Cardiac septum (tissue), 1 donor: ENCODE measurements at regions not wholly inside any gene's neighbourhood (a gene's known extent, or its start where the extent isn't known, plus 50 kb on each side); places are given as distances from the start of the nearest gene placed in this dataset.

Source experiments
- DNase-seq: peaks from one replicate; pipeline ENCODE4 v3.0.0-alpha.2; 2020; ENCODE audit warnings: low spot score
- intact Hi-C: fragments of 100-400 bp; cut with DNase I; formaldehyde crosslinking; loops from one replicate; pipeline ENCODE4 v1.14.0; 2022
- donor health status: DM: no; HTN: no; CAD: no.

DNA sequence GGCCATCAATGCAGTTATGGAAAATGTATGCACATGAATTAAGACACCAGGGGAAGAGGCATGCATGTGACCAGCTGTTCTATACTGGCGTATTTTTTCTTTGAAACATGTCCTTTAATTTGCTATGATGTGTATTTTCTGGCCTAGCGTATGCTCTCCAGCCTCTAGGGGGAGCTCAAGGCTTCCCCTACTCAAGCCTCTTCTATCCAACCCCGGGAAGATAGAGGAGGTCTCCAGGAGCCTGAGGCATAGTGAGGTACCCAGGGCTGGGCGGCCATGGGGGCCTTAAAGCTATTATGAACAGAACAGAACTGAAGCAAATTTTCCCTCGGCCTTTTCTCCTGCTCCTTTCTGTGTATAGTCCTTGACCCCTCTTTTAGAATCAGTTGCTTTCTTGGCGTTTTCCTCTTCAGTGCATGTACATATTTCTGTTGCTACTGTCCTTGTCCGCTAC, 528.9 kb downstream of the MAFB start:
- intact Hi-C loops, result no loop called here
- DNase-seq, result no peak

DNA sequence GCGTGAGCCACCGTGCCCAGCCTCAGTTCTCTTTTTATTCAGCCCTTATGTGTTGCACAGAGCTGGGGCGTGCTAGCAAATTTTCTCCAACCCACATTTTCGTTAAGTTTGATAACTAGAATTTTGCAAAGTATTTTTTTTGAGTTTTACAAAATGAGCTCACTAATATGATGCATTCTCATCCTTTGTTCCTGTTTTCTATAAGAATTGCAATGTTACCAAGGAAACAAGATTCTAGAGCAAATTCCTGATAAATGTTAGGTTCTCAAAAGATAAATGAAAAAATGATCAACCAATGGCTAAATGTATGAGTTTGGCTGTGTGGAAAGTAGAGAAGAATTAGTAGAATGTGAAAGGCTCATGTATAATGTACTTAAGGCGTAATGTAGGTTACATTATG, 529.8 kb downstream of the MAFB start:
- intact Hi-C loops, result no loop called here
- DNase-seq, result no peak

DNA sequence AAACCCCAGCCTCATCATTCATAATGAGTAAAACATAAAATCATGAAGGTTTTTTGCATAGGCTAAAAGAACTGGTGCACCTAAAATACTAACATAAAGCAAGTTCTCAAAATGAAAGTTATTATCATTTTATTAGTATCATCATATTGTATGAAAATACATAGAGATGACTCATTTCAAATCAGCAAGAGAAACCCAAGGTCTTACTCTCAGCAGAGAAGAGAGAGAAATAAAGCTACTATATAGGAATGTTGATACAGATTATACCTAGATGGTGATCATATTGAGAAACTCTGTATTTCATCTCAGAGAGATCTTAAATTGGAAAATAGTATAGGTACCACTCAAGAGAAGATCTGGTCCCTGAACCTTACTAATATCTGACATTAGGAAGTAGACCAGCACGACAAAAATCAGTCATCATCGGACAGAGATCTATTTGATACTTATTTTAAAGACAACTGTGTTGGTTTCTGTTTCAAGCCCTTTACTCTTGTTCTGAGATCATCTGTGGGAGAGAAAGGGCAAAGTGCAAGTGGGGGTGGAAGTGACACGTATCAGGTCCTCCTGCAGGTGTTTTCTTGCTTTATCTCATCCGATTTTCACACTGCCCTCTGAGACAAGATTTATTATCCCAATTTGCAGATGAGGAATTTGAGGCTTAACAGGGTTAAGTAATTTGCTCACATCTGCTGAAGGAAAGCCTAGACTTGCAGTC, 532.3 kb downstream of the MAFB start:
- no peak for DNase-seq
- intact Hi-C loops, result no loop called here

DNA sequence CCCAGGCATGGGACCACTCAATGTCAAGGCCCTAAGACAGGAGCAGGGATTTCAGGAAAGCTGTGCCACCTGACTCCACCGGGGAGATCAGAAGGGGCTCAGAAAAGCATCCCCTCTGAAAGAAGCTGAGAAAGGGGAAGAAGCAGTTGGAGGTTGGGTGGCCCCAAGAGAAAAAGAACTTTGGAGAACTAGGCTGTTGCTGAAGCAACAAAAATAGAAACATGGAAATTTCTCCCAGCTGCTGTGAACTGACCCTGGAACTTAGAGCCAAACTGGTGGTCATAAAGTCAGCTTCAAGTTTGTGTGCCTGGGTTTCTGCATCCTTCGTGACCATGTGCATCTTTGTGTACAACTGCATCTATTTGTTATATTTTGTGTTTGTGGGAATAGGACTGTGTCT, 534.5 kb downstream of the MAFB start:
- intact Hi-C loops, result no loop called here
- no peak for DNase-seq

DNA sequence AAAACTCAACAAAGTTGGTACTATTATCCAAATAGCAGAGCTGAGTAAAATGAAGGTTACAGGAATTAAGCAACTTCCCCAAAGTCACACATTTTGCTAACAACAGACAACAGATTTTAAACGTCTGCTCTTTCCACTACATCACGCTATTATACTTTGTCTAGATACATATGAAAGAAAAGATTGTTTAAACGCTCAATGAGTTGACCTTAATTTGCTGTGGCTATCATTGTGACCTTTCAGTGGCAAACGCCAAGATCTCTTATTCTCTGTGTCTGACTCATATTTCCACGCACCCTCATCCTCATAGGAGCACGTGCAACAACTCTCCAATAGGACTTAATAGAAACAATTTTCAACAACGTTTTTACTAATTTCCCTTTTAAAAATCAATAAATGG, 540.1 kb downstream of the MAFB start:
- intact Hi-C loops, result no loop called here
- no peak for DNase-seq

DNA sequence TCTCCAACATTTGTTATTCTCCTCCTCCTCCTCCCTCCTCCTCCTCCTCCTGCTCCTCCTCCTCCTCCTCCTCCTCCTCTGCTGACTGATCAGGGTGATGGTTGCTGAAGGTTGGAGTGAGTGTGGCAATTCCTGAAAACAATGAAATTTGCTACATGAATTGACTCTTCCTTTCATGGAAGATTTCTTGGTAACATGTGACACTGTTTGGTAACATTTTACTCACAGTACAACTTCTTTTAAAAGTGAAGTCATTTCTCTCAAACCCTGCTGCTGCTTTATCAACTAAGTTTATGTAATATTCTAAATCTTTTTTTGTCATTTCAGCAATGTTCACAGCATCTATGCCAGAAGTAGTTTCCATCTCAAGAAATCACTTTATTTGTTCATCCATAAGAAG, 543.0 kb downstream of the MAFB start:
- intact Hi-C loops, result no loop called here

DNA sequence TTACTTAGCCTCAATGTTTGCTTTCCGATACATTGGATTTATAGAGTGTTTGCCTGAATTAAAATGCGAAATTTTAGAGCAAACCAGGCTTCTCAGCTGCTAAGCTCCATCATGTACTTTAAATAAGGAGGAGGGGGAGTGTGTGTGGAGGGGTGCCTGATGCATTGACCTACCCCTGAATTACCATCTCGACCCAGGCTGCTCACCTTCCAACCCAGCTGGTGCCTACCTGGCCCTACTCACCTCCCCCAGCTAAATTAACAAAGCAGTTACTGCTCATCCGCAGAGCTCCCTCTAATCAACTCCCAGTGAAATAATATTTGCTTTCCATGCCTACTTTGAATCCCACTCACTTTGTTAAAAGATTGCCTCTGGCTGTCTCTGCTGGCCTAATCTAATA, 544.5 kb downstream of the MAFB start:
- no peak for DNase-seq
- intact Hi-C loops, result no loop called here

More for the DNA sequence above, 543.0 kb downstream of the MAFB start:
- DNase-seq, result no peak

DNA sequence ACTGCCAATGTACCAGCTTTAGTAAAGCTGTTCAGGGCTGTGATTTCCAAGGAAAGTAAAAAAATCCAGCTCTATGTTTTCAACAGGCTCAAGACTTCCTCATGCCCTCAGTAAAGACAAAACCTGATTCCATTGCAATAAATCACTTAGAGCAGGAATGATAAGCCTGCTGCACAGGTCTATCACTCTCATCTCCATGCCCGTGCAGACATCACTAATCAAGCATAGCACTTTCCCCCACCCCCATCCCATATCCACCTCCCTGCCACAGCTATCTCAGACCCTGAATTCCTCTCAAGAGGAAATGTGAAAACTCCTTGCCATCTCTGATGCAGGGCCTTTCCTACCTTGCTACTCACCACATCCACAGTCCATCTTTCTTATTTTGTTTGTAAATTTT, 554.9 kb downstream of the MAFB start:
- intact Hi-C loops, result no loop called here
- DNase-seq, result no peak

DNA sequence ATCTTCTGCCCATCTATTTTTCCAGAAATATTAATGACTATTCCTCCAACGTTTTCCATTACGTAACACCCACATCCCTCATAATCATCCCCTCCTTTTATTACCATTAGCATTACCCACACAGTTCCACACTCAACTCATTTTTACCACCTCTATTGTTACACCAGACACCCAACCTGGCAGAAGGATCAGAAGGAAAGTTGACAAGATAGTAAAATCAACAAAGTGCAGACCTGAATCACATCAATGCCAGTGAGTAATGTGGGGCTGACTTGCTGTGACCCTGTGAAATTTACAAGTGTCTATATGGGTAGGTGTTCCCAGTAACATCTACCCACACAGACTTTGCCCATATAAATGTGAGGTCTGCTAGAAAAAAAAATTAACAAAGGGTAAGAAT, 568.2 kb downstream of the MAFB start:
- intact Hi-C loops, result no loop called here
- no peak for DNase-seq

DNA sequence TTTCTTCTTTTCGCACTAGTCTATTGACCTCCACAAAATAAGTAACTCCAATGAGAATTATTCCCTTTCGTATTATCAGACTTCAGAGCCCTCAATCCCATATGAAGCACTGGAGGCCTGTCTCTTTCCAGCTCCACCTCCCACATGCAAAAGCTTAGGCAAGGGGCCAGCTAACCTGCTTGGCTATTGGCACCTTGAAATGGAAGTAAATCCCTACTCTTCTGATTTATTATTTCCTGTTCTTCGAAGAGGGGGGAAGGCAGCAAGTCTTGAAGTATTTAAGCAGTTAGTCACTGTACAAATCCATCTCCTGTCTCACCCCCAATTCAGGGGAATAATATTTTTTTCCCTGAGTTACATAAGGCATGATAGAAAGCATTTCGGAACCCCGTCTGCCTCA, 577.8 kb downstream of the MAFB start:
- intact Hi-C loops, result no loop called here
- DNase-seq, result no peak

DNA sequence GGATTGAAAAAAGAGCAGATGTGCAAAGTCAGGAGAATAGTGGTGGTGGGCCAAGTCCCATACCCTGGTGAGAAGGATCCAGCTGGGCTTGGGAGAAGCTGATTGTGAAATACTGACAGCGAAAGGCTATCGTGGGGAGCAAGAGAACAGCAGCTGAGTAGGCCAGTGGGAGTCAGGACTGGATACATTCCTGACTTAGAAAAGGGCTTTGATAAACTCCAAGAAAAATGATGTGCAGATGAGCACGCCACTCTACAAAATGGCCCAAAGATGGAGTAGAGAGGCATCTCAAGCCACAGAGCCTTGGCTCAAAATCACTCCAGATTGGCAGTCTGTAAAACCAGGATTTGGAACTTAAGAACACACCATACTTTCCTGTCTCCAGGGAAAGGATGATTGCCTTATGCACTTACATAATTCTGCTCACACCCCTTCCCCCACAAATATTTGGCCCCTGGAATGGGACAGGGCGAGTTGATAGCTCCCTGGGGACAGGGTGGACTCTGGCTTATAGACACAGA, 578.7 kb downstream of the MAFB start:
- DNase-seq, result no peak
- intact Hi-C loops, result no loop called here

DNA sequence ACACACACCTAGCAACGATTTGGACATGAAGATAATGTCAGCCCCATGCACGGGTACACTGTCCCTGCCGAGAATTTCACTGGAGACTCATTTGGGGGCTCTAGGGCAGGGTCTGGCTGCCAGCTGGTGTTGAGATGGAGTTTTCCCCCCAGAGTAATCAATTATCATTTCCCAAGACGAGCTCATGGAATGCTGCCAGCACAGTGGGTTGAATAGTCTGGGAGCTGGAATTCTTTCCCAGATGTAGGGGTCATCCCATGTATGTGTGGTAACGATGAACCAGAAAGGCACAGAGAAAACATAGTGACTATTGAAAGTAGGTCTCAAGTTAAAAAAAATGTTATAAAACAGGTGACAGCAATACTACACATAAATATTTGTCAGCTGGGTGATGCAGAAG, 579.9 kb downstream of the MAFB start:
- intact Hi-C loops, result no loop called here
- DNase-seq, result no peak

DNA sequence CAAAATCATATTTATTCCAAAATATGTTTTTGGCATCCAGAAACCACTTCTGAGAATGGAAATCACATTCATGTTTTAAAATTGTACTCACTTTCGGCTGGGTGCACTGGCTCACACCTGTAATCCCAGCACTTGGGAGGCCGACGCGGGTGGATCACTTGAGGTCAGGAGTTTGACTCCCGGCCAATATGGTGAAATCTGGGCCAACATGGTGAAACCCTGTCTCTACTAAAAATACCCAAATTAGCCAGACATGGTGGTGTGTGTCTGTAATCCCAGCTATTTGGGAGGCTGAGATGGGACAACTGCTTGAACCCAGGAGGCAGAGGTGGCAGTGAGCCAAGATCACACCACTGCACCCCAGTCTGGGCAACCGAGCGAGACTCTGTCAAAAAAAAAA, 580.7 kb downstream of the MAFB start:
- intact Hi-C loops, result no loop called here

DNA sequence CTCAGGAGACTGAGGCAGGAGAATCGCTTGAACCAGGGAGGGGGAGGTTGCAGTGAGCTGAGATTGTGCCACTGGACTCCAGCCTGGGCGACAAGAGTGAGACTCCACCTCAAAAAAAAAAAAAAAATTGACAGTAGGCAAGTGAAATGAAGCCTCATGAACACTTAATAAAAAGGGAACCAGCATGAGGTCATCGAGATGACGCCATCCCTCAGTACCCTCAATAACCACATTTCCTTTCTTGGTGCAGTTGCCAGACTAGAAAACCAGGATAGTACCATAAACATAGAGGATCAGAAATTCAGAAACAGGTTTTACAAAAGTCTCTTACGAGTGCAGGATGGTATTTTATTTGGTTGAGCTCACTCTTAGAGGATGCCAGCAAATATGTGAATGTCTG, 584.1 kb downstream of the MAFB start:
- intact Hi-C loops, result no loop called here
- no peak for DNase-seq

More for the DNA sequence above, 580.7 kb downstream of the MAFB start:
- no peak for DNase-seq

DNA sequence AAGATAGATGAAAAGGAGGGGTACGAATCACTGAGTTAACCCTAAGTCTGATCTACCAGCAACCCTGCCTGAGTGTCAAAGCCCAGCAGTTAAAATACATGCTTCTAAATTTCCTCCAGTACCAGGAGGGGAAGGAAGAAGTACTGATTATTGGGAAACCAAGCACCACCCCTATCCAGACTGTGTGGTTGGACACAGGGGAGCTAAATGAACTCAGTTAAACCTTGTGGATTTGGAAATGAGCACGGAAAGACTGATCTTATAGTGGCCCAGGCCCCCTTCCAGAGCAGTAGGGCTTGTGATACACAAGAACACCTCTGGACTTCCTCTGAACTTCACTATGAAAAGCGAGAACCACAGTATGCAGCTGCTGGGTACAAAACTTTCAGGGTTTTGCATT, 585.6 kb downstream of the MAFB start:
- no peak for DNase-seq
- intact Hi-C loops, result no loop called here

DNA sequence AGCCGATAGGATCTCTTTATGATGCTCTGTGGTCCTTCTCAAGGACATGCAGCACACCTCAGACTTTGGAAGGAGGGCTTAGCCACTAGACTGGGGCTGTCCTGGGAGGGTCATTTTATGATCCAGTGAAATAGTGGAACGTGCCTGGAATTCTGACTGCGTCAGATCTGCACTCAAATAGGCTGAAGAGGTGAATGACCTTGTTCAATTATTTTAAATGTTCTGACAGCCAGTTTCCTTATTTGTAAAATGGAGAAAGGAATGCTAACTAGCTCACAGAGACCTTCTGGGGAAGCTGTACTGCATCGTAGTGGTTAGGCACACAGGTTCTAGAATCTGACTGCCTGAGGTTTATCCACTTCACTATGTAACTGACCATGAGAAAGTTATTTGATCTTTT, 587.5 kb downstream of the MAFB start:
- intact Hi-C loops, result no loop called here
- no peak for DNase-seq

DNA sequence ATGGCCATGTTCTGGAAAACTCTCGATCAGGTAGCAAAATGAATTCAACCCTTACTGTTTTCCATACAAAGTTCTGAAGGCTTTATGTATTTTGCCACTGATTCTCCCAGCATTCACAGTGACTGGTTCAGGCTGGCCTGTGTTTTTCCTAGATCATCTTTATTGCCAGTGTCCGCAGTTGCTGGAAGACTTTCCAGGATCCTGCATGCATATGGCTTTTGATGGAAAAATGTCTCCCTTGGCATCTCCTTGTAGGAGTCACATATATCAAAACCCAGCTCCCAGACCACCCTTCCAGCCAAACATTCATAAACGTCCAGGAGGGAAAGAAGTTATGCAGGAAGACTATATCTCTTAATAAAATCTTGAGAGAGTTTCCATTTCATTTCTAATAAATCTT, 588.8 kb downstream of the MAFB start:
- no peak for DNase-seq
- intact Hi-C loops, result no loop called here

DNA sequence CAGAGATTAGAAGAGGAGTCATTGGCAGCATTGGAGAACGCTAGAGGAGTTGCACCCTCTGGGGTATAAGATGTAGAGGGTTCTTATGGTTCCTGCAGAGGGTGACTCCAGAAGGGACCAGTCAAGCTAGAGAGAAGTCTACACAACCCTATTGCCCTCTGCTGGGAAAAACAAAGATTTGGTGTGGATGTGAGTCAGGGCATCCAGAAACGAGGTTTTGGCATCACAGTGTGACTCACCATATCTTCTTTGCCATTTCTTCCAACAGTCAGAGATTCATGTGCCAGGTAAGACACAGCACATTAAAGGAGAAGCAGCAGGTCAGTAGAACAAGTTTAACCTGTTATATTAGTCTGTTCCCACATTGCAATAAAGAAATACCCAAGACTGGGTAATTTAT, 598.8 kb downstream of the MAFB start:
- intact Hi-C loops, result no loop called here
- no peak for DNase-seq

DNA sequence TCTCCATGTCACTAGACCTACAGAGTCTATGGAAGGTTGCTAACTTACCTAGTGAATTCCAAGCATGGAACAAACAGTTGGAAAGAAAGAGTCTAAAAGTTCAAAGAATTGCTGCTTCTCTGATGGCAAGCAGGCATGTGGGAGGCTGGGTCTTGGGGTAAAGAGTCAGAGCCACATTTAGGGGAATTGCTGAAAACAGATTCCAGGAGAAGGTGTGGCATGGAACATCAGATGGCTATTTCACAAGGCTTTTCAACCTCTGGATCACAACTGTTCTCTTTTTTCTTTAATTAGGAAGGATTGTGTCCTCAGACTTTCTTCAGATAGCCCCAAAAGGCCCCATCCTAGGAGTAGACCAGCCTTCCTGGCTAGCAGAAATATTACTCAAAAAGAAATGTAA, 601.5 kb downstream of the MAFB start:
- intact Hi-C loops, result no loop called here
- no peak for DNase-seq

DNA sequence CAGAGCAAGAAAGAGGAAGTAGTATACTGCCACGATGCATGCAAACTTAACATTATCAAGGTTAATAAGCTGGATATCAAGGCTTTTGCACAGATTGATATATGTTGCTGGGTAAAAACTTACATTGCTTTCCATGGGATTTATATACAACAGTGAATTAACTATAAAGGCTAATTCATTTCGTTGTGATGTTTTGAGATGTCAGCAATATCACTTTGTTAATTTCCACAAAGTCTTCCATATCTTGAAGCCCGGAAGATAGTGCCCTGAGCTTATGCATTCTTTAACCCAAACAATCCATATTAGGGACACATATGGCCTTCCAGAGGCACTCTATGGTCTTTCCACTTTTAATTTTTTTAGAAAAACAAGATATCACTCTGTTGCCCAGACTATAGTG, 603.5 kb downstream of the MAFB start:
- intact Hi-C loops, result no loop called here
- DNase-seq, result no peak

DNA sequence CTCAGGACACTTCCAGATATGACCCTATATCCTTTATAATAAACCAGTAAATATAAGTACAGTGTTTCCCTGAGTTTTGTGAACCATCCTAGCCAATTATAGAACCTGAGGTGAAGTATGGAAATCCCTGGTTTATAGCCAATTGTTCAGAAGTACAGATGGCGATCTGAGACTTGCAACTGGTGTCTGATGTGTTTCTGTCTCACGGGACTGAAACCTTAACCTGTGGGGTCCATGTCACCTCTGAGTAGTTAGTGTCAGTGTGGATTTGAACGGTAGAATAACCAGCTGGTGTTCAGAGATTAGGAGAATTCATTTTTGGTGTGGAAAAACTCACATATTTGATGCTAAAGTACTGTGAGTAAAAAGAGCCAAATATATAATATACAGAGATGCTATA, 606.6 kb downstream of the MAFB start:
- intact Hi-C loops, result no loop called here
- no peak for DNase-seq

DNA sequence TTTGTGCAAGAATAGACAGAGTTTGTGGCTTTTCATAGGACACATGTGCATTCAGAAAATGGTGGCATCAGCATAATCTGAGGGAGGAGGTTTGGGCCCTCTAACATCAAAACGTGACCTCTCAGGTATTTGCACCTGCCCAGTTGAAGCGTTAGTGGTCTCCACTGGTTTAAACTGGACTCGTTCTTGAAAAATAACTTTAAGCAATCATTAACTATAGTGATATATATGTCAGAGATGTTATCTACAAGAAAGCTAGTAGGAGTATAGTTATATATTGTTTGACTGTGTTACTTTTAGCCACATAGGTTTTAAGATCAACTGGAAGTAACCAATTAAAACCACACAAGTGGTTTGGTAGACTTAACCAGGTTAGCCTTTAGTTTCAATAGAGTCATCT, 607.4 kb downstream of the MAFB start:
- DNase-seq, result no peak
- intact Hi-C loops, result no loop called here
